NCI-H1436 treated with DMSO at 0.1 percent for 48 hours (cell line): ENCODE measurements at regions not wholly inside any gene's neighbourhood (a gene's known extent, or its start where the extent isn't known, plus 50 kb on each side); places are given as distances from the start of the nearest gene placed in this dataset.
"Not testable (repeated sequence)": the region's sequence is repeated elsewhere in the genome, so short reads cannot be mapped to it uniquely, and the experiment has no call there.

Experiments
- DNase-seq: peaks from one replicate; lab custom pipeline; 2025; lab: John Stamatoyannopoulos, UW

DNA sequence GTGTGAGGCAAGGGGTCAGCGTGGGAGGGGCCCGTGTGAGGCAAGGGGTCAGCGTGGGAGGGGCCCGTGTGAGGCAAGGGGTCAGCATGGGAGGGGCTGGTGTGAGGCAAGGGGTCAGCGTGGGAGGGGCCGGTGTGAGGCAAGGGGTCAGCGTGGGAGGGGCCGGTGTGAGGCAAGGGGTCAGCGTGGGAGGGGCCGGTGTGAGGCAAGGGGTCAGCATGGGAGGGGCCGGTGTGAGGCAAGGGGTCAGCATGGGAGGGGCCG lies 119.2 kb downstream of the SEPTIN14 start:
- not testable (repeated sequence) for DNase-seq

DNA sequence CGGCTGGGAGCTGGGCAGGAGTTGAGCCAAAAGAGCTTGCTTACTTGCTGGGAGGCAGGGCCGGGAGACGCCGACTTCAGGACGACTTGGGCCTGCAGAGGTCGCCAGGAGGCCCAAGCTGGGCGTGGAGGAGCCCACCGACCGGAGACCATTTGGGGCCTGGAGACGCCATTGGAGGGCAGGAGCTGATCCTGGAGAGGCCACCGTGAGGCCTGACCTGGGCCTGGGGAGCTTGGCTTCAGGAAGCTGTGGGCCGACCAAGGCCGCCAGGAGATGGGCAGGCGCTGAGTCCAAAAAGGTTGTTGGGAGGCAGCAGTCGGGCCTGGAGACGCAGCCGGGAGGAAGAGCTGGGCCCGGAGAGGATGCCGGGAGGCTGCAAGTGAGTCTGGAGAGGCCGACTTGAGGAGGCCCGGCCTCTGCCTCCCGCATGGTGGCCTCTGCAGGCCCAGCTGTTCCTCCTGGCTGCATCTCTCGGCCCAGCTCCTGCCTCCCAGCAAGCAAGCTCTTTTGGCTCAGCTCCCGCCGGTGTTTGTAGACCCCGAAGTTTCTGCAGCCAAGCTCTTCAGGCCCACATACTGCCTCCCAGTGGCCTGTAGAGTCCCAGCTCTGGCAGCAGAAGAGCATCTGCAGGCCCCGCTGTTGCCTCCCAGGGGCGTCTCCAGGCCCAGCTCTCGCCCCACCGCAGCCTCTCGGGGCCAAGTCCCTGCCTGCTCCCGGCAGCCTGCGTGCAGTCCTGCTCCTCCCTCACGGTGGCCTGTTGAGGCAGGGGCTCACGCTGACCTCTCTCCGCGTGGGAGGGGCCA lies 119.7 kb downstream of the SEPTIN14 start:
- not testable (repeated sequence) for DNase-seq

DNA sequence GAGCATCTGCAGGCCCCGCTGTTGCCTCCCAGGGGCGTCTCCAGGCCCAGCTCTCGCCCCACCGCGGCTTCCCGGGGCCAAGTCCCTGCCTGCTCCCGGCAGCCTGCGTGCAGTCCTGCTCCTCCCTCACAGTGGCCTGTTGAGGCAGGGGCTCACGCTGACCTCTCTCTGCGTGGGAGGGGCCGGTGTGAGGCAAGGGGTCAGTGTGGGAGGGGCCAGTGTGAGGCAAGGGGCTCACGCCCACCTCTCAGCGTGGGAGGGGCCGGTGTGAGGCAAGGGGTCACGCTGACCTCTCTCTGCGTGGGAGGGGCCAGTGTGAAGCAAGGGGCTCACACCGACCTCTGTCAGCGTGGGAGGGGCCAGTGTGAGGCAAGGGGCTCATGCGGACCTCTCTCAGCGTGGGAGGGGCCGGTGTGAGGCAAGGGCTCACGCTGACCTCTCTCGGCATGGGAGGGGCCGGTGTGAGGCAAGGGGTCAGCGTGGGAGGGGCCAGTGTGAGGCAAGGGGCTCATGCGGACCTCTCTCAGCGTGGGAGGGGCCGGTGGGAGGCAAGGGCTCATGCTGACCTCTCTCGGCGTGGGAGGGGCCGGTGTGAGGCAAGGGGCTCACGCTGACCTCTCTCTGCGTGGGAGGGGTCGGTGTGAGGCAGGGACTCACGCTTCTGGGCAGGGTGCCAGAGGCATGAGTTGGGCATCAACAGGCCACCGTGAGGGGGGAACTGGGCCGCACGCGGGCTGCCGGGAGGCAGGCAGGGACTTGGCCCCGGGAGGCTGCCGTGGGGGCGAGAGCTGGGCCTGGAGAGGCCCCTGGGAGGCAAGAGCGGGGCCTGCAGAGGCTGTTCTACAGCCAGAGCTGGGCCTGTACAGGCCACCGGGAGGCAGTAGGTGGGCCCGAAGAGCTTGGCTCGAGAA lies 120.6 kb downstream of the SEPTIN14 start:
- DNase-seq: not testable (repeated sequence)

DNA sequence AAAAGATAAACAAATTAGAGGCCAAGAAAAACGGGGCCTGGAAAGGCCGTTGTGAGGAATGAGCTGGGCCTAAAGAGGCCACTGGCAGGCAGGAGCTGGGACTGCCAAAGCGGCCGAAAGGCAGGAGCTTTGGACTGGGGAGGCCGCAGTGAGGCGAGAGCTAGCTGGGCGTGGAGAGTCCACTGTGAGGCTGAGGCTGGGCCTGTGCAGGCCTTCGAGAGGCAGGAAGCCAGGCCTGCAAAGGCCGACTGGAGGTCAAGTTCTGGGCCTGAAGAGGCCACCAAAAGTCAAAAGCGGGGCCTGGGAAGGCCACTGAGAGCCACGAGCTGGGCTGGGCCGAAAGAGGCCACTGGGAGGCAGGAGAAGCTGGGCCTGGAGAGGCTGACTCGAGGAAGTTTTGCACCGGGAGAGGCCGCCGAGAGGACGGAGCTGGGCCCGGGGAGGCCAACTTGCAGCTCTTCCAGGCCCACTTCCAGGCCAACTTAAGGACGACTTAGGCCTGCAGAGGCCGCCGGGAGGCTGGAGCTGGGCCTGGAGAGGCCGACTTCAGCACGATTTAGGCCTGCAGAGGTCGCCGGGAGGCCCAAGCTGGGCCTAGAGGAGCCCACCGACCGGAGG lies 121.8 kb downstream of the SEPTIN14 start:
- DNase-seq: not testable (repeated sequence)

DNA sequence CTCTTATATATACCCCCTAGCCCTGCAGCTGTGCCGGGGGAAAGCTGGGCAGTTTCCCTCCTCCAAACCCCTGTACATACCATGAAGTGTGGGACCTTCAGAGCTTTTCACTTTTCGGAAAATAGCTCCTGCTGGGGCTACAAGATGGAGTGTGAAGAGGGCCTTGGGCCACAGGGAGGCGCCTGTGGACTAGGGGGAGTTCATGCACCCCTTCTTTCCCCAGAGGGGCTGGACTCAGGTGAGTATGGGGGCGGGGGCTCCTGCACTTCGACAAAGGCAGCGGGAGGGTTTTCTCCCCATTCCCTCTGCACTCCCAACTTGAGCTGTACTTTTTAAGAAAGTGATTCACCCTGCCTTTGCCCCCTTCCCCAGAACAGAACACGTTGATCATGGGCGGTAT lies 122.5 kb downstream of the SEPTIN14 start:
- not testable (repeated sequence) for DNase-seq

DNA sequence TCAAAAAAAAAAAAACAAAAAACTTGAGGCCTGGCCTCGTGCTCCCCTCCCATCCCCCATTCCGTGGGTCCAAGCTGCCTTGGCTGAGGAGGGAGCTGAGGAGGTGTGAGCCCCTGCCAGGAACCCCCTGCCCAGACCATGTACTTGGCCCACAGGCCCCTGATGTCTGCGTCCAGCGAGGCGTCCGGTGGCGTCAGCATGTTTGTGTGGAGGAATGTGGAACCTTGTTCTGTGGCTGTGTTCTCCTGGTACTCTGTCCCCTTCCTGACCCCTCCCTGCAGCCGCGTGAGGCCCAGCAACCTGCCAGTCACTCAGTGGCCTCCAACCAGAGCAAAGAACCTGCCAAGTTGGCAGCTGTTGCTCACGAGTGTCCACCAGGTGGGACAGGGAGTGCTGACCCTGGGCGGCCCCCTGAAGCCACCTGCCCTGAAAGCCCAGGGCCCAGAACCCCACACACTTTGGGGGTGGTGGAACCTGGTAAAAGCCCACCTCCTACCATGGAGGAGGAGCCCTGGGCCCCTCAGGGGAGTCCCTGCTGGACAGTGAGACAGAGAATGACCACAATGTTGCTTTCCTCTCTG lies 125.8 kb downstream of the SEPTIN14 start:
- not testable (repeated sequence) for DNase-seq

DNA sequence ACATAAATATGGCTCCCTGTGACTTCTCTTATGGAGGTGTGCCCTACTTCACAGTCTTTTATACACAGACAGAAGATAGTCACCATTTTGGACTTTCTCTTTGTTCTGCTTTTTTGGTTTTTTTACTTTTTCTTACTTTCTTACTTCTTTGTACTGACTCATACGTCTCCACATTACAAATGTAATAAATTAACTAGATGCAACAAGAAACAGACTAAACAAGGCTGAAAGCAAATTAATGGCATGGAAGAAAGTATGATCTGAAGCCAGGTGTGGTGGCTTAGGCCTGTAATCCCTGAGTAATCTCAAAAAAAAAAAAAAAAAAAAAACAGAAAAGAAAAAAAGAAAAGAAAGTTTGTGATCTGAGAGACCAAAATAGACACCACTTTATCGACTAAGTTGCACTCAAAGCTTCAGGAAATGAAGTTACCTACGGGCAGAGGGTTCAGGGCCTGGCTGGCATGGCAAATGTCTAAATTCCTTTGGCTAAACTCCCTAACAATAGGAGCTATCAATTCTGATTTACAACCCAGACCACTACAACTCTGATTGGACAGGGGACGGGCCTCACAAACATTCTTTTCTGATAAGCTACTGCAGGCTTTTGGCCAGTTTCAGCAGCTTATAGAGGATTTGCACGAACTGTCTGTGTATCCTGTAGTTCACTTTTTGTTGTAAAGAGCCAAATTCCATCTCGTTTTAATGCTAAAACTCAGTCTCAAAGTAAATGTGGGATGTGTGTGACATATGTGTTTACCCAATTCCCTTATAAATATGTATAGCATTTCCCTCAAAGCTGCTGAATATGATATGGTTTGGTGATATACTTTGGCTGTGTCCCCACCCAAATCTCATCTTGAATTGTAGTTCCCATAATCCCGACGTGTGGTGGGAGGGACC lies 129.1 kb downstream of the SEPTIN14 start:
- DNase-seq: no peak

DNA sequence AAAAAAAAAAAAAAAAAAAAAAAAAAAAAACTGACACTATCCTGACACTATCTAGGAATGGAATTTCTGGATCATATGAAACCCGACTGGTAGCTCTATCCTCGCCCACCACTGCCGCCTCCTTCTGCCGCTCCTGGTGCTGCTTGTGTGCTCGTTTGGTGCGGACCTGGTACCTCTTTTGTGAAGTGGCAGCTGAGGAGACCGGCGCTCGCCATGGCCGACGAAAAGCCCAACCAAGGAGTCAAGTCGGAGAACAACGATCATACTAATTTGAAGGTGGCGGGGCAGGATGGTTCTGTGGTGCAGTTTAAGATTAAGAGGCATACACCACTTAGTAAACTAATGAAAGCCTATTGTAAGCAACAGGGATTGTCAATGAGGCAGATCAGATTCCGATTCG lies 130.6 kb downstream of the SEPTIN14 start:
- DNase-seq: no peak

DNA sequence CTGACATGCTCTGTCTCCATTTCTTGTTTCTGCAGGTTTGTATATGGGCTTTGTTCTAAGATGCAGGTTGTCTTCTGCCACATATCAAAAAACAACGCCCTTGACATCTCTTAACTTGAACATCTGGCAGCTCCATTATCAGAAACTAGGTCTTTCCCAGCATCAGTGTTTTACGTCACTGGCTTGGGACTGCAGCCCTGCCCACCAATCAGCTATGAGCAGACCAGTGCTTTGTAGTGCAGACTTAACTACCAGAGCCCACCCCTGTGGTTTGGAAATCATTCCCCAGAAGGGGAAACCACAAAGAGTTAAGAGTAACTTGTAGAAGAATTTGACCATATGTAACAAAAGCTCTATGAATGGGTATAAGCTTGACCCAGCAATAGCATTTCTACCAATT lies 132.4 kb downstream of the SEPTIN14 start:
- DNase-seq: no peak

DNA sequence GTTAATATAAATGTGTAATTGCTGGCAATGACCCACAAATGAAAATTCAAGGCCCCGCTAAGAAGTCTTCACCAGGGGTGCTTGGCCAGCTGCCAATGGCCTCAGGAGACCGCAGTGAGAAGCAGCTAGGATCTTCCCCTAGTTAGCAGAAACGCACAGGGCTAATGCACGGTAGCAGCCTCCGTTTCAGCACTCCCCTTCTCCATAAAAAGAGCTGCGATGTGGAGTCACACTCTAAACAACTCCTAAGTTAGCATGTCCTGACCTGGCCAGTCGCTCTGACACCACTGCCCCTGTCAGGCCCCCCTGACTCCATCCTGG lies 139.0 kb downstream of the SEPTIN14 start:
- no peak for DNase-seq

DNA sequence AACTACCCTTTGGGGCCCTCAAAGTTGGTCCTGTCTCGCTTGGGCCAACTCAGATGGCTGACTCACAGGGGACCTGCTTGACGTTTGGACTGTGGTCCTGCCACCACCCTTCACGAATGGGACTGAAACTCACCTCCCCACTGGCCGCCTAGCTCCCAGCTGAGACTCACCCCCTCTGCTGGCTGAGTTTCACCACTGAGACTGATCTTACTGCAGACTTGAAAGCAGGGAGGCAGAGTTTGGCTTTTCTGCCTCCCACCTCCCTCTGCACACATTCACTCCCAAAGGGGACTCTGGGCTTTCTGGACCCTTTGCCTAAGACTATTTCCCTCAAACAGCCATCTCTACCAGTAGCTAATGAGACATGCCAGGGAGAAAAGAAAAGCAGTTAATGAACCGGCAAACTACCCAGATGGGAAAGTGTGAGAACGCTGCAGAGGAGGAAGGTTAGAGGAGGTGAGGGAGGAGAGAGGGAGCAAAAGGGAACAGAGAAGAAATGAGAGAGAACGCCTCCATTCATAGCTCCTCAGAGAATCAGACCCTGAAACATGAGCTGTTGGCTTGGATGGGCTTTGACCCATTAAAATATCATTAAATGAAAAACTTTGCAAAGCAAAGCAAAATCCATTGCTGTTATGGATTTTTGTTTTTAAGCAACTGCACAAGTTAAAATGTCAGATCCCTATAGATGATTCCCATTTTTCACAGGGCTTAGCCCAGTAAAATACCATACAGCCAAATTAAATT lies 139.5 kb downstream of the SEPTIN14 start:
- not testable (repeated sequence) for DNase-seq

DNA sequence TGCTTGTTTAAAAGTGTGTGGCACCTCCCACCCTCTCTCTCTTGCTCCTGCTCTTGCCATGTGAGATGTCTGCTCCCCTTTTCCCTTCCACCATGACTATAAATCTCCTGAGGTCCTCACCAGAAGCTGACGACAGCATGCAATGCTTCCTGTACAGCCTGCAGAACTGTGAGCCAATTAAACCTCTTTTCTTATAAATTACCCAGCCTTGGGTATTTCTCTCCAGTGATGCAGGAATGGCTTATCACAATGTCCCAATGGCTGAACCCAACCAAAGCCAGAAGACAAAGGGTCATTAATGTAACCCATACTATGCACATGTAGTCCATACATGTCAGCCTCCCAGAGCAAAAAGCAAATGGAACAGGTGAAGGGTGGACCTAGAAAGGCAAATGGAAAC lies 141.5 kb downstream of the SEPTIN14 start:
- DNase-seq: not testable (repeated sequence)

DNA sequence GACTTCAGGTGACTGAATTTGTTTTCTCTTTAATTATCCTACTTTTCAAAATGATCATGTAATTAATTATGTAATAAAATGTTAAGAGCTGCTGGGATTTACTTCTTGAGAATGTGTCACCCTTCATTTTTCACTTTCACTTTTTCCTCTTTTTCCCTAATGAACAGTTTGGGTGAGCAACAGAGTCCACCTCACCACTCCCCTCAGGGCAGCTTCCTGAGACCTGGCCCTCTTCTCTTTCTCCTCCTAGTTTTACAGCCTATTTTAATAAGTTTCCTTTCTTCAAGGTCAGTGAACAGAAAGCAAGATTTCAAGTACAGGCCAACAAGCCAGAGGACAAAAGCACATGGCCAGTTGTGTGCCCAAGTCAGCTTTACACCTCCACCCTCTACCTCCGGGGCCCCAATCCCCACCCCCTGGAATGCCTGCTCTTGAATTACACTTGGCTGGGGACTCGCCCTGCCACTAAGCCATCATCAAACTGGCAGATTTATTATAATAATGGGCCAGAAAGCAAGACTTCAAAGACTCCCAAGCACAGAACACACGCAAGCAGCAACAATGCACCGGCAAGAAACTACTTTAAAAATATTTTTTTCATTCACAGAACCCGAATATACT lies 143.1 kb upstream of the VOPP1 start:
- DNase-seq: not testable (repeated sequence)

DNA sequence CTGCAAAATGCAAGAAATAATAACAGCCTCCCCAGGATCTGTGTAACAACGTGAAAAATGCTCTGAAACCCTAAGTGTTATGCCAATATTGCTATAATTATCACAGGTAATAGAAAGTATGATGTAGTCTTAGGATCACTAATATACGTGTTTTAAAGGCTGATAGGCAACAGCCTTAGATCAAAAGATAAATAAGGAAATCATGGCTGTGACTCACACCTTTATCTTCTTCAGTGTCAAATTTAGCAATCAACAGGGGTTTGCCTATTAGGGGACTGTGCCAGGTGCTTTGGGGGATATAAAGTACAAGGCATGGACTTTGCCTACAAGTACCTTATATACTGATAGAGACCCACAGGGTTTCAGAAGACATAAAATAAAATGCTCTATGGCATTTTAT lies 142.1 kb upstream of the VOPP1 start:
- not testable (repeated sequence) for DNase-seq

DNA sequence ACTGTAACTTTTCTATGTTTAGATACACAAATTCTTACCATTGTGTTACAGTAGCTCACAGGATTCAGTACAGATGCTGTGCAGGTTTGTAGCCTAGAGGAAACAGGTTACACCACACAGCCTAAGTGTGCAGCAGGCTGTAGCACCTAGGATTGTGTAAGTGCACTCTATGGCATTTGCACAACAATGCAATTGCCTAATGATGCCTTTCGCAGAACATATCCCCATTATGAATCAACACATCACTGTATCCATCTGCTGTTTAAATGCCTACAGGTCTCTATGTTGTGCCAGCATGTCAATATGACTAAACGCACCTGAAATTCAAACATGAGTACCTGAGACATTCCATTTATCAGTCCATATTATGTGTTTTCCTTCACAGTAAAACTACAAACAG lies 138.0 kb upstream of the VOPP1 start:
- not testable (repeated sequence) for DNase-seq

DNA sequence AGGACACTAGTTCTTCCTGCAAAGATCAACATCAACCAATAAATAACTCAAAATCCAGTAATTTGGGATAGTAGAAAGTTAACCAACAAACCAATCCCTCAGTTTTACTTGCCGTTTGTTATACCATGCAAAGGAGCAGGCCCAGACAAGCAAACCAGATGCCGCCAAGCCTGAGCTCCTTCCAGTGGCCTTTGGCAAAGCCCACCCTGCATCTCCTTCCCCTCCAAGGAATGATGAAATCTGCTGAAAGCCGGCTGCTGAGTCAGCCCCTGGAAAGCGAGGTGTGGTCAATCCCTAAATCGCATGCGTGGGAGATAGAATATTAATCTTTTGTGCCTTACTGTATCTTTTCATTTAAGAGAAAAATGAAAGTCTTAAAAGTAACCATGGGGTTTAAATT lies 135.7 kb upstream of the VOPP1 start:
- not testable (repeated sequence) for DNase-seq

DNA sequence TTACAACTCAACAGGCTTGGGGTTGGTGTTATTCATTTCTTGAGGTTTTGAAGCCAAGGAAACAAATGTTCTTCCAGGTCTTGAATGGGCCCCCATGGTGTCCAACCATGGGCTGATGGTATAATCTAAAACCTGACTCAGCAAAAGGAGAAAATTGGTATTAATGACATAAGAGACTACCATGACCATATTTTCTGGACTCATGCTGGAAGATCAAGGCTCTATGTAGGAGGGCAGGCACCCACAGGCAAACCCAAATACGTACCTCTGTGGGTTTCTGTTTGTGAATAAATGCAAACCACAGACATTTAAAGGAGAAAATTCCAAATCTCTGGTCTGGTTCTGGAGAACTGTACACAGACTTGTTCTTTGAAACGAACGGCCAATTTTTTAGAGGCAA lies 135.1 kb upstream of the VOPP1 start:
- DNase-seq: not testable (repeated sequence)

DNA sequence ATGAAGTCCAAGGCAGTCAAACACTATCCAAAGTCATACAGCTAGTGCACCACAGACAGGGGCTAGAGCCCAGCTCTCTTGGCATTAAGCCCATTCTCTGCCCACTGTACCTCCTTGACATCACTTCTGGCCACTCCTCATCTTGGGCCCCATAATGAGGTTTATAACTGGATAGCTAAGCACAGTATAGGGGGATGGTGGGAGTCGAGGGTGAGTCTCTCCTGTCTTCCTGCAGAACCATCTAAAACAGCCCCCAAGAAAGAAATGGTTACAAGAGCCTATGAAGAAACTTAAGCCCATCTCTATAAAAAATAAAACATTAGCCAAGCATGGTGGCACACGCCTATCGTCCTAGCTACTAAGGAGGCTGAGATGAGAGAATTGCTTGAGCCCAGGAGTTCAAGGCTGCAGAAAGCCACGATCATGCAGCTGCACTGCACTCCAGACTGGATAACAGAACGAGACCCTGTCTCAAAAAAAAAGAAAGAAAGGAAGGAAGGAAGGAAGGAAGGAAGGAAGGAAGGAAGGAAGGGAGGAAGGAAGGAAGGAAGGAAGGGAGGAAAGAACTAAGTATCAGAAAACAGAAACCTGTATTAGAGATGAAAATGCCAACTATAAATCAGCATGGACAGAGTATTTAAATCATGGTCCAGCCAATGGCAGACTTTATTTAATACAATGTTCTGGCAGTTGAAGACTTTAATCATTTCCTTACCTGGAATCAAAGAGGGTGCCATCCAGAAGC lies 134.3 kb upstream of the VOPP1 start:
- not testable (repeated sequence) for DNase-seq

DNA sequence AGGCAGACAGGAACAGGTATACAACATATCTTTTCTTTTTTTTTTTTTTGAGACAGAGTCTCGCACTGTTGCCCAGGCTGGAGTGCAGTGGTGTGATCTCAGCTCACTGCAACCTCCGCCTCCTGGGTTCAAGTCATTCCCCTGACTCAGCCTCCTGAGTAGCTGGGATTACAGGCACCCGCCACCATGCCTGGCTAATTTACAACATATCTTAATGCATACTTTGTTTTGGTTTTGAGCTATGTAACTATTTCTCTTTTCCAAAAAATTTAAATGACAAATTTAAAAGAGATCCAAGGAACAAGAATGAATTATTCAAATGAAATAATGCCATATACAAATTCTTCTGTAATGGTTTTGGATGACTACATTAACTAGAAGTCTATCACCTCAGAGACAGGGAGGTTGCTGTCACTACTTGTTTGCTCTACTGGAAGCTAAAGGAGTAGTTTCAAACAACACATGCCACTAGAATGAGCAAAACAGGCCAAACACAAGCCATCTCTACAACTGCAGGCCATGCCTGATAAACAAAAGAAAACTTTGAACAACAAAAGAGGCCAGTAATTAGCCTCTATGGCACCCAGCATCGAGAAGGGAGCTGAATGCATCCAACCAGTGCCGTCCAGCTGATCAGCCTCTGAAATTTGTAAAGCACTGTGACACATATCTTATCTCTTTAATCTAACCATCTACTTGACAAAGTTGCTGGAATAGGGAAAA lies 133.6 kb upstream of the VOPP1 start:
- not testable (repeated sequence) for DNase-seq
